ENCODE measurements at regions not wholly inside any gene's neighbourhood (a gene's known extent, or its start where the extent isn't known, plus 50 kb on each side); places are given as distances from the start of the nearest gene placed in this dataset.

DNA sequence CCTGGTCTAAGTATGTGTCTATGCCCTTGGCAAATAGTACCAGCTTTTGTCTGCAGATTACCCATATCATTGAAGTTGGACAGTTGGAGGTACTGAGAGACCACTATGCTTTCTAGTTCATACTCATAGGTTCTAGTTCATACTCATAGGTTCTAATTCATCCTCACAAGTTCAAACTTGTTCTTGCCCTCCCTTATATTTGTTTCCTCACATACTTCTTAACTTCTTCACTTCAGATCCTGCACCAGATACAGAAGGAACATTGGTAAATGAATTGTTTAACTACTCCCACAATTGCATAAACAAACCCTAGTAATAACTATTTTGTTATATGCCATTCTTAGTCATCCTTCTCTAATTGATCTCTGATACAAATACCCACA, 172.2 kb downstream of the SLITRK1 start:
- TF ChIP-seq, protein P1, sequence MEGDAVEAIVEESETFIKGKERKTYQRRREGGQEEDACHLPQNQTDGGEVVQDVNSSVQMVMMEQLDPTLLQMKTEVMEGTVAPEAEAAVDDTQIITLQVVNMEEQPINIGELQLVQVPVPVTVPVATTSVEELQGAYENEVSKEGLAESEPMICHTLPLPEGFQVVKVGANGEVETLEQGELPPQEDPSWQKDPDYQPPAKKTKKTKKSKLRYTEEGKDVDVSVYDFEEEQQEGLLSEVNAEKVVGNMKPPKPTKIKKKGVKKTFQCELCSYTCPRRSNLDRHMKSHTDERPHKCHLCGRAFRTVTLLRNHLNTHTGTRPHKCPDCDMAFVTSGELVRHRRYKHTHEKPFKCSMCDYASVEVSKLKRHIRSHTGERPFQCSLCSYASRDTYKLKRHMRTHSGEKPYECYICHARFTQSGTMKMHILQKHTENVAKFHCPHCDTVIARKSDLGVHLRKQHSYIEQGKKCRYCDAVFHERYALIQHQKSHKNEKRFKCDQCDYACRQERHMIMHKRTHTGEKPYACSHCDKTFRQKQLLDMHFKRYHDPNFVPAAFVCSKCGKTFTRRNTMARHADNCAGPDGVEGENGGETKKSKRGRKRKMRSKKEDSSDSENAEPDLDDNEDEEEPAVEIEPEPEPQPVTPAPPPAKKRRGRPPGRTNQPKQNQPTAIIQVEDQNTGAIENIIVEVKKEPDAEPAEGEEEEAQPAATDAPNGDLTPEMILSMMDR (conservative IDR thresholded peaks at IDR 0.05; ENCODE audit: low read depth in 2 of 2): no peak
- TF ChIP-seq EZH2phosphoT487 (IDR thresholded peaks at IDR 0.05; ENCODE audit: unreplicated experiment): no peak
